ENCODE measurements at regions not wholly inside any gene's neighbourhood (a gene's known extent, or its start where the extent isn't known, plus 50 kb on each side); places are given as distances from the start of the nearest gene placed in this dataset.
A peak's percentile ranks its signal among the peaks of the same experiment; 100 is the strongest.

GRCh38 chr20:57080796-57081195, 185.6 kb downstream of the BMP7 start:
- TF ChIP-seq YY1 (IDR thresholded peaks at IDR 0.05; ENCODE audit: extremely low read depth, insufficient replicate concordance, low read depth, low read length) (no peak), FOSL1 (IDR thresholded peaks at IDR 0.05; ENCODE audit: low read depth) (no peak), POLR2AphosphoS5 (IDR thresholded peaks at IDR 0.05; ENCODE audit: low read depth, low read length) (no peak), CTCF (IDR thresholded peaks at IDR 0.05 in 2 of 3, conservative IDR thresholded peaks at IDR 0.05 in 1 of 3; ENCODE audit: borderline replicate concordance in 1 of 3, insufficient read depth in 1 of 3, low read depth in 2 of 3, low read length in 2 of 3) (peak; percentile 16 to 30 (median 21); a peak in 3 of 6 replicates), EZH2 (IDR thresholded peaks at IDR 0.05) (no peak), POLR2A (IDR thresholded peaks at IDR 0.05; ENCODE audit: borderline replicate concordance, extremely low read depth, insufficient read depth, insufficient read length) (no peak), CEBPB (IDR thresholded peaks at IDR 0.05; ENCODE audit: low read depth) (no peak), TCF7L2 (IDR thresholded peaks at IDR 0.05; ENCODE audit: borderline replicate concordance, extremely low read depth, insufficient read depth, insufficient read length) (no peak), SIN3A (IDR thresholded peaks at IDR 0.05; ENCODE audit: low read depth) (no peak)
- TF ChIP-seq, protein P1, sequence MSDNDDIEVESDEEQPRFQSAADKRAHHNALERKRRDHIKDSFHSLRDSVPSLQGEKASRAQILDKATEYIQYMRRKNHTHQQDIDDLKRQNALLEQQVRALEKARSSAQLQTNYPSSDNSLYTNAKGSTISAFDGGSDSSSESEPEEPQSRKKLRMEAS (IDR thresholded peaks at IDR 0.05), result no peak
